ENCODE measurements at regions not wholly inside any gene's neighbourhood (a gene's known extent, or its start where the extent isn't known, plus 50 kb on each side); places are given as distances from the start of the nearest gene placed in this dataset.

GRCh38 chr4:162920649-162921048 is 246.0 kb downstream of the NAF1 start:
- no peak for DNase-seq (ENCODE audit: low spot score)
- TF ChIP-seq CTCF (IDR thresholded peaks at IDR 0.05; ENCODE audit: extremely low read depth, missing control alignments): no peak

GRCh38 chr4:162912482-162912881 is 254.2 kb downstream of the NAF1 start:
- DNase-seq (ENCODE audit: low spot score): no peak
- TF ChIP-seq CTCF (IDR thresholded peaks at IDR 0.05; ENCODE audit: extremely low read depth, missing control alignments): no peak

- DNase-seq (ENCODE audit: low spot score): no peak
- TF ChIP-seq CTCF (IDR thresholded peaks at IDR 0.05; ENCODE audit: extremely low read depth, missing control alignments): no peak
Observed at GRCh38 chr4:162911349-162911748, 255.3 kb downstream of the NAF1 start.

GRCh38 chr4:162909952-162910351 is 256.7 kb downstream of the NAF1 start:
- no peak for TF ChIP-seq CTCF (IDR thresholded peaks at IDR 0.05; ENCODE audit: extremely low read depth, missing control alignments)
- DNase-seq (ENCODE audit: low spot score): no peak

- DNase-seq (ENCODE audit: low spot score): no peak
- TF ChIP-seq CTCF (IDR thresholded peaks at IDR 0.05; ENCODE audit: extremely low read depth, missing control alignments): no peak
Observed at GRCh38 chr4:162894387-162894786, 272.3 kb downstream of the NAF1 start.

- TF ChIP-seq CTCF (IDR thresholded peaks at IDR 0.05; ENCODE audit: extremely low read depth, missing control alignments): no peak
- peak; percentile 61 for DNase-seq (ENCODE audit: low spot score)
Observed at GRCh38 chr4:162891788-162892707, 274.6 kb downstream of the NAF1 start.

- DNase-seq (ENCODE audit: low spot score): no peak
- no peak for TF ChIP-seq CTCF (IDR thresholded peaks at IDR 0.05; ENCODE audit: extremely low read depth, missing control alignments)
Observed at GRCh38 chr4:162878096-162878495, 288.6 kb downstream of the NAF1 start.
